ENCODE measurements at regions not wholly inside any gene's neighbourhood (a gene's known extent, or its start where the extent isn't known, plus 50 kb on each side); places are given as distances from the start of the nearest gene placed in this dataset.

DNA sequence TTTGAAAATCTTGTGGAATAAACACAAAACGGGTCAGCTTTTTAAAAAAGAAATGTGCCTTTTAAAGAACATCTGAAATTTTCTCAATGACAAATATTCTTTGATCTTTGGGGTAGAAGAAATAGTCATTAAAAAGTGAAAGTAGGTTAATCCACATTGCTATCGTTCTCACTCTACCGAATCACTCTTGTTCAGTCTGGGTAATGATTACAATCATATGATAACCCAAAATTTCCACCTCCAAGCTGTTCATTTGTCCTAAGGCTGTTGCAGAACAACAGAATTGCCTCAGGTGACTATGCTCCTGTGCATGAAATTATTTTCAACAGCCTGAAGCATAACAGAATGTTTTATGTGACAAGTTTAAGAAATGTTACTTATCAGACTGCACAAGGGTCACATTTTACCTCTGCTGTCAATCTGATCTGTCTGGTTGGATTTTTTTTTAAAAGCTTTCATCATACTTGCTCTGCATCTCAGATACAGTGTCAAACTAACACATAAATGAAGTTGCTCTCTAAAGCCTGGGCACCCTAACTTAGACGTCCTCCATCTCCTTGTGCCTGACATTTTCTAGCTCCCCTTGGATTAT, 227.3 kb downstream of the LURAP1L start:
- no peak for DNase-seq (ENCODE audit: low read depth)
- H3K4me3 ChIP-seq (ENCODE audit: low read depth, low read length), result no peak overlapping the region
- TF ChIP-seq, protein P1, sequence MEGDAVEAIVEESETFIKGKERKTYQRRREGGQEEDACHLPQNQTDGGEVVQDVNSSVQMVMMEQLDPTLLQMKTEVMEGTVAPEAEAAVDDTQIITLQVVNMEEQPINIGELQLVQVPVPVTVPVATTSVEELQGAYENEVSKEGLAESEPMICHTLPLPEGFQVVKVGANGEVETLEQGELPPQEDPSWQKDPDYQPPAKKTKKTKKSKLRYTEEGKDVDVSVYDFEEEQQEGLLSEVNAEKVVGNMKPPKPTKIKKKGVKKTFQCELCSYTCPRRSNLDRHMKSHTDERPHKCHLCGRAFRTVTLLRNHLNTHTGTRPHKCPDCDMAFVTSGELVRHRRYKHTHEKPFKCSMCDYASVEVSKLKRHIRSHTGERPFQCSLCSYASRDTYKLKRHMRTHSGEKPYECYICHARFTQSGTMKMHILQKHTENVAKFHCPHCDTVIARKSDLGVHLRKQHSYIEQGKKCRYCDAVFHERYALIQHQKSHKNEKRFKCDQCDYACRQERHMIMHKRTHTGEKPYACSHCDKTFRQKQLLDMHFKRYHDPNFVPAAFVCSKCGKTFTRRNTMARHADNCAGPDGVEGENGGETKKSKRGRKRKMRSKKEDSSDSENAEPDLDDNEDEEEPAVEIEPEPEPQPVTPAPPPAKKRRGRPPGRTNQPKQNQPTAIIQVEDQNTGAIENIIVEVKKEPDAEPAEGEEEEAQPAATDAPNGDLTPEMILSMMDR (IDR thresholded peaks at IDR 0.05; ENCODE audit: insufficient read depth, low read depth, low read length, missing control alignments), result no peak

DNA sequence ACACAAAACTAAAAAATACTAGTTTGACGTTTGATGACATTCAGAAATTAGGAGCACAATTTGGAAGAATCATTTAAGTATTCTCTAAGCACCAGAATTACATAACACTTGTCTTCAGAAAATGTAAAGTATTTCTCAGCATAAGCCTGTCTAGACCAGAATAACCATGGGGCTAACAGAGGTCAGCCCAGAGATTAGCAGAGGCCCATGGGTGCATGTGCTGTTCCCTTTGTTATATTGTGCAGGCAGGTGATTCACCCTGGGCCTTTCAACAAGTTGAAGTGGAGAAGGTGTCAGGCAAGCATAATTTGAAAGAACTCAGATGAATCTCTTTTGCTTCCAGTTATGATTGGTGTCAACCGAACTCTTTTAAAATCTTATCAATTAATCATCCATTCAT, 227.9 kb downstream of the LURAP1L start:
- no peak overlapping the region for H3K4me3 ChIP-seq (ENCODE audit: low read depth, low read length)
- TF ChIP-seq, protein P1 (IDR thresholded peaks at IDR 0.05; ENCODE audit: insufficient read depth, low read depth, low read length, missing control alignments), result no peak
- DNase-seq (ENCODE audit: low read depth), result no peak

DNA sequence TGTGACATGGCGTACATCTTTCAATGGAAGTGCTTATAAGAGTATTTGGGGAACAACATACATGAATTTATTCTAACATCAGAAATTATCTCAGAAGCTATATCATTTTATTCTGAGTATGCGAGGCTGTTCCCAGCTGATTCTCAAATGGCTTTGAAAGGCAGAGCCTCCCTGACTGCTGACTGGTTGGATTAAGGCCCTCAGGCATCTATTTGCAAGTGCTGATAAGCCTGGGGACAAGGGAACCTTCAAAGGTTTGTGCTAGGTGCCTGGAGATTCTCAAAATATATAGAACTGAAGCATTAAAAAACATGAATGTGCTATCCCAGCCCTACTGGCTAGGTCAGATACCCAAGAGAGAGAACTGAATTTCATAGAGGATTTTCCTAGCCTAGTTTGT, 235.1 kb downstream of the LURAP1L start:
- DNase-seq (ENCODE audit: low read depth), result no peak
- no peak overlapping the region for H3K4me3 ChIP-seq (ENCODE audit: low read depth, low read length)
- TF ChIP-seq, protein P1 (IDR thresholded peaks at IDR 0.05; ENCODE audit: insufficient read depth, low read depth, low read length, missing control alignments), result no peak

DNA sequence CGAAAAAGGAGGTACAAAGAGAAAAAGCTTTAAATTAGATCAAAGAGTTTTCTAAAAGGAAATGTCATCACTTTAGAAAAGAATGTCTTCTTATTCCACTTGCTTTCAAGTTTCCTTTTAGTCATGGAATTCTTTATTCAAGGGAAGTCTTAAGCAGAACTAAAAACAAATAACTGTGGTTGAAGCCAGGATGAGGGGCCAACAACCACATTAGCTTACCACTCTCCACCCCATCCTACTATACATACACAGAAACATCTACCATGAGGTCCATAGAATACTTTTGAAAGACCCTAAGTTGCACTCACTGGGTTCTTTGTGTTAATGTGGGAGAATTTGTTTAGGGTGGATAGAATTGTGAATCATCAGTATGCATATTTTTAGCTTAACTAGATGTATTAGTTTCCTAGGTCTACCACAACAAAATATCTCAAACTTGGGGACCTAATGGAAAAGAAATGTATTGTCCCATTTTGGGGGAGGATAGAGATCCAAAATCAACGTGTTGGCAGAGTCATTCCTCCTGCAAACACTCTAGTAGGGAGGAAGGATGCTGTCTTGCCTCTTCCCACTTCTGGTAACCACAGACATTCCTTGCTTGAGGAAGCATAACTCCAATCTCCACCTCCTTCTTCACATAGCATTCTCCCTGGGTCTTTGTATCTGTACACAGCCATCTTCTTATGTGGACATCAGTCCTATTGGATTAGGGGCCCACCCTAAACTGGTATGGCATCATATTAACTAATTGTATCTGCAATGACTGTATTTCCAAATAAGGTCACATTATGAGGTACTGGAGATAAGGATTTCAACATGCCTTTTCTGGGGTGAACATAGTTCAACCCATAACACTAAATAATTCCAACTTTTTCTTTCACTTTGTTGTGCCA, 239.4 kb downstream of the LURAP1L start:
- DNase-seq (ENCODE audit: low read depth), result no peak

DNA sequence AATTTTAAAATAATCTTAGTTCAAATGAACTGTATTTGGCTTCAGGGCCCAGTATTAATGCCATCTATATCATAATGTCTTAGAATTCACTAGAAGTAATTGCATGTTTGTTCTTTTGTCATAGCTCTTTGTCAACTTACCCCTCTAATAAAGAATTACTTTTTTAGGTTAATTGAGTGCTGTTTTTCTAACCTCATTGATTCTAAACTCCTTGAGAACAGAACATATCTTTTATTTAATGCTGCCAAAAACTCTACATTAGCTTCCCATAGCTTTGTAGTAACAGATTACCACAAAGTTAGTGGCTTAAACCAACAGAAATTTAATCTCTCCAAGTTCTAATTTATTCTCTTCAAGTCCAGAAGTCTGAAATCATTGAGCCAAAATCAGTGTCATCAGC, 242.4 kb downstream of the LURAP1L start:
- no peak for DNase-seq (ENCODE audit: low read depth)
- TF ChIP-seq, protein P1 (IDR thresholded peaks at IDR 0.05; ENCODE audit: insufficient read depth, low read depth, low read length, missing control alignments), result no peak
- H3K4me3 ChIP-seq (ENCODE audit: low read depth, low read length), result no peak overlapping the region

More for the DNA sequence above, 239.4 kb downstream of the LURAP1L start:
- TF ChIP-seq, protein P1 (IDR thresholded peaks at IDR 0.05; ENCODE audit: insufficient read depth, low read depth, low read length, missing control alignments), result no peak
- no peak overlapping the region for H3K4me3 ChIP-seq (ENCODE audit: low read depth, low read length)

DNA sequence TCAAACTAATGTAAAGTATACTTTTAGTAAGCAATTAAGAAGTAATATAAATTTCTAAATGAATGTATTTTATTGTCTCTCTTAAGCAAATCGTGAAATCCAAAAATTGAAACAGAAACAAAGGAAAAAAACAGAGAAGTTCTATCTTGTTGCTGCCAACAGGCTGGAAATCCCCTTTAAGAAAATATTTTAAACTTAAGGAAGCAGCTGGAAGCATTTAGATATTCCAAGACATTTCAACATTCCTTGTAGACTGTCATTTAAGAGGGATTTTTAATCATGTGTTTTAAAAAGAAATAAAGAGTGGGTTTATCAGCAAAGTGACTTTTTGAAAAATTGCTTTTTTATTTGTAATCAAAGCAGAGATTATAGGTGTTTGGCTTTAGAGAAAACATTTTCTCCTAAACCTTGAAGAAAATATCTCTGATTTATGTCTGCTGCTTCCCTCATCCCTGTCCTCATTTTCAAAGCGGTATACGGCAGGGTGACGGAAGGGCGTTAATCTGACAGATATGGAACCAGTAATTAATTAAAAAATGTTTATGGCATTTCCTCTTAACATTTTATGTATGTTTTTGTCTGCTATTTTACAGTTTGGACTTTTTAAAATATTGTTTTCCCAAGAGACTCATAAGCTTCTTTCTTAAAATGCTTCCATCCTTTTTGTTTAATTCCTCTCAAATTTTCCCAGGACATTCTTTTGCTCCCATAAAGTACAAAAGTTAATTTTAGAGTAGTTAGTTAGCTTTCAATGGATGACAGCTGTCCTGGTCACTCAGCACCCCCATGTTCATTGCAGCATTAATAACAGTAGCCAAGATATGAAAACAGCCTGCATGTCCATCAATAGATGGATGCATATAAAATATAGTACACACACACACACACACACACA, 245.6 kb downstream of the LURAP1L start:
- DNase-seq (ENCODE audit: low read depth), result no peak
- no peak overlapping the region for H3K4me3 ChIP-seq (ENCODE audit: low read depth, low read length)
- TF ChIP-seq, protein P1 (IDR thresholded peaks at IDR 0.05; ENCODE audit: insufficient read depth, low read depth, low read length, missing control alignments), result no peak

Measured in GM12865 (cell line).